ENCODE measurements at regions not wholly inside any gene's neighbourhood (a gene's known extent, or its start where the extent isn't known, plus 50 kb on each side); places are given as distances from the start of the nearest gene placed in this dataset.
A peak's percentile ranks its signal among the peaks of the same experiment; 100 is the strongest.

DNA sequence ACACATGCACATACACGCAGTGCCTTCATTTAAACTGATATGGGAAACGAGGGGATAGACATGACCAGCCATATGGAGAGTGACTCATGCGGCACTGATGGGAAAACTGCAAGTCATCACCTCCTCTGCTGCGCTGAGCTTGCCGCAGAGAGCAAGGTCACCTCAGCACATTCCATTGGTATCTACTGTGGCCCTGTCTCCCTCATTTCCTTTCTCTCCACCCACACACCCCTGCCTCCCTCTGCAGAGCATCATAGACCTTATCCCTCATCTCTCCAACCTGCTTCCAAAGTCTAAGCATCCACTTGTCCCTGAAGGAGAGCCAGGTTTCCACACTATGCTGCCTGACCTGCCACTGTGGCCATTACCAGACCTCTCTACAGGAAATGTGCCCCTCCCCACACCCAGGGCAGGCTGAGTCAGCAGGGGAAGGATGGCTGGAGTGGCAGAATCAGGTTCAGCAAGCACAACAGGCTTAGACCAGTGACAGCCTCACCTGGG is 116.9 kb upstream of the SNX19 start:
- DNase-seq (ENCODE audit: extremely low read depth, low read depth) = peak; percentile 29
- TF ChIP-seq CTCF (IDR thresholded peaks at IDR 0.05; ENCODE audit: low read depth, low read length) = no peak

DNA sequence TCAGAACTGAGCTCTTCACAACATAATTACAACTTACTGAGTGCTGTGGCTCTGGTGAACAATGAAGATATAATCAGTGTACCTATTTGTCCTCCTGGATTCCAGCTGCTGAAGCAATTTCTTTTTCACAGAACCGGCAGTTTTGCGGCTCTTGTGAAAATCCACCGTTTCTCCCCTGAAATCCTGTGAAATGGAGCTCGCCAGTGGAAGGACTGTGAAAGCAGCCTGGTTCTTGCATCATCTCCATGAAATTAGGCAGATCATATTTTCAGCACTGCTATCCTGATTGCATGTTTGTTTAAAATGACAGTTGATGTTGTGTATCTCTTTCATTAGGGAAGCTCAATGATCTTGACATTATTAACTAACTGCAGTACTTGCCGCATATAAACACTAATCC is 120.2 kb upstream of the SNX19 start:
- TF ChIP-seq CTCF (IDR thresholded peaks at IDR 0.05; ENCODE audit: low read depth, low read length) = no peak
- DNase-seq (ENCODE audit: extremely low read depth, low read depth) = no peak

DNA sequence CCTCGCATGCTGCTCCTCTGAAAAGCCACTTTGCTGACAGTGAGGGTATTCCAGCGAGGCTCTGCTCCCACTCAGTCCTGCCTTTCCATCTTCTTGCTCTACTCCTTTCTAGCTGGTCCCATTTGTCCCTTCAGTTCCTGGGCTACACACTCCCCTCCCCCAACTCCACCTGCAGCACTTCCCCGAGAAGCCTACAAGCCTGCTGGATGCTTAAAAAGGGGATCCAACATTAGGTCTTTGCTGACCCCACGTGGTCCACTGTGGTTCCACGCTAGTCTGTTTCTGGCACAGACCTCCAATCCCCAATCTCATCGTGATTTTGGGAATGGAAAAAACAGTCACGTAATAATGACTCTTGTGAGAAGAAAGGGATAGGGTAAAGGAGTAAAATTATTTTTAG is 121.6 kb upstream of the SNX19 start:
- no peak; the same call in 1 of the 2 replicates for TF ChIP-seq CTCF (IDR thresholded peaks at IDR 0.05; ENCODE audit: low read depth, low read length)
- DNase-seq (ENCODE audit: extremely low read depth, low read depth) = no peak

GRCh38 chr11:131038597-131038996 is 122.3 kb upstream of the SNX19 start:
- DNase-seq (ENCODE audit: extremely low read depth, low read depth) = no peak
- TF ChIP-seq CTCF (IDR thresholded peaks at IDR 0.05; ENCODE audit: low read depth, low read length) = peak; percentile 10

DNA sequence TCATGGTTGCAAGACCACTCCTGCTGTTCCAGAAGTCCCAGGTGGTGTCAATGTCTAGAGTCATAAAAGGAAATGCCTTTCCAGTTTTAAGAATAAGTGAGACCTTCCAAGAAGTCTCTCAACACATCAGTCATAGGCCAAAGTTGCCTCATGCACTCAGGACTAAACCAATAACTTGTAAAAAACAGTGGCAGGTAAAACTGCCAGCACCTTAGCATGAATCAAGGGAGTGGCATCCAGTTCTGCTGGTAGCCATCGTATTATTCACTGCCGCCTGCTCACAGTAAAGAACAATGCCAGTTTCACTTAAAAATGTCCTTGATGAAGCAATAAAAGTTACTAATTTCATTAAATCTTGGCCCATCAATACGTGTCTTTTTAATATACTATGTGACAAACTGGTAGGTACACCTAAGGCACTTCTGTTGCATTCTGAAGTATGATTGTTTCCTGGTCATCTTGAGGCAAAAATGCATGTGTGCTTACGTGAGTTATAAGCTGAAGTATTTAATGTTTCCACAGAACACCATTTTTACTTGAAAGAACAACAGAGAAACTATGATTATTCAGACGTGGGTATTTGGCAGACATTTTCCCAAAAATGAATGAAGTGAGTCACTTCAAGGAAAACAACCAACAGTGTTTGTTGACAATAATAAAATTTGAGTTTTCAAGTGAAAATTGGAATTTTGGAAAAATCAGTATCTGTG is 125.2 kb upstream of the SNX19 start:
- DNase-seq (ENCODE audit: extremely low read depth, low read depth) = no peak

DNA sequence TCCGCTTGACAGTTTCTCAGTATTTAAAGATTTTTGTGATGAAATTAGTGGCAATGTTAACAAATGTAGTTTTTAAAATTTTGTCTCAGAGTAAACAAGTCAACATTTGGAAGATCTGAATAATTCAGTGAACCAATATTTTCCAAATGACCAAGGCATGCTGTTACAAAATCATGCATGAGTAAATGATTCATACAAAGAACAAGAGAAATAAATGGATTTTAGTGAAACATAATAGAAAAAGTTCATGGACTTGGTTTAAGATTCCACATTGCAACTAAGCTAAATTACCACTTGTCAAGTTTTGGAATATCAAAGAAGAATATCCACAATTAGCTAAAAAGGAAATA is 125.7 kb upstream of the SNX19 start:
- DNase-seq (ENCODE audit: extremely low read depth, low read depth) = no peak
- TF ChIP-seq CTCF (IDR thresholded peaks at IDR 0.05; ENCODE audit: low read depth, low read length) = no peak

More for the DNA sequence above, 125.2 kb upstream of the SNX19 start:
- no peak for TF ChIP-seq CTCF (IDR thresholded peaks at IDR 0.05; ENCODE audit: low read depth, low read length)

- DNase-seq (ENCODE audit: extremely low read depth, low read depth) = no peak
- no peak for TF ChIP-seq CTCF (IDR thresholded peaks at IDR 0.05; ENCODE audit: low read depth, low read length)
Measured at GRCh38 chr11:131043251-131043650, 127.0 kb upstream of the SNX19 start.
